Inflammatory macrophage treated with lipopolysaccharide for 4 hours (primary cell): ENCODE measurements at regions not wholly inside any gene's neighbourhood (a gene's known extent, or its start where the extent isn't known, plus 50 kb on each side); places are given as distances from the start of the nearest gene placed in this dataset.

ENCODE experiments used
- DNase-seq: peaks from one replicate; pipeline ENCODE4 v3.0.0-alpha.2; 2020

GRCh38 chr12:93256256-93256969 is 121.3 kb upstream of the NUDT4 start:
- no peak for DNase-seq

DNA sequence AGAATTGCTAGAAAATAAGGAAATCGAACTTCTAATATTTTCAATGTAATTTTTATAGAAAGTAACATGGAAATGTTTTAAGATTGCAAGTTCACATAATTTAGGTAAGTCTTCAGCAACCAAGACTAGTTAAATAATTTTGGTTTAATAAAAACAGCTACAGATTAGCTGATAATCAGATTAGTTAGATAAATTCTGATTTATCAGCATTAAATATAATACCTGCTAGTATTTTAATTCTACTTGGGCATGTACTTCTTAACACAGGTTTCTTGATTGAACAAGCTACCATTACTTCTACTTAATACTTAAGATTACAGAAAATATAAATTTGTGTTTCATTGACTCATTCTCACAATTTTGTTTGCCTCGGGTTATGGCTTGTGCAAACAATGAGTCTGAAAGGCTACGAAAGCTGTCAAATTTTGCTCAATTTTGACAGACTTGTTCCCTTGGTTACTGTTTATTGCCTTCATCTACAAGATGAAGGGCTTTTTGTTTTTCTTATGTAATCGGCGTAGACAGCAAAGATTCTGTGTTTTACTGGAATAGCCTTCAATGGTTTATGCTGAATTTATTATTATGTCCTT is 116.1 kb upstream of the NUDT4 start:
- DNase-seq = no peak

DNA sequence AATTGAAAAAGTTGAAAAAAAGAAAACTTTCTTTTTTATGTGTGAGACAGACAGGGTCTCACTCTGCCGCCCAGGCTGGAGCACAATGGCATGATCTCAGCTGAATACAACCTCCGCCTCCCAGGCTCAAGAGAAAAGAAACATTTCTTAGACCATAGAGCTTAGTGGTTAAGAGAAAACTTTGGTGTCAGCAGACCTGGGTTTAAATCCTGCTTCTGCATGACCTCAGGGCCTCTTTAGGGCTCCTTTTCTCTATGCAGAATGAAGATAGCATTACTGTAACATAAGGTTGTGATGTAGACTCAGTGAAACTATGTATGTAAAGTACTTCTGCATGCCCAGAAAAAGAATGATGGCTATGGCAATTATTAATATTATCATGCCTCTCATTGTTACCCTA is 104.7 kb upstream of the NUDT4 start:
- DNase-seq = no peak

- no peak for DNase-seq
Observed at GRCh38 chr12:93273834-93274564, 103.7 kb upstream of the NUDT4 start.

- no peak for DNase-seq
Observed at GRCh38 chr12:93274937-93275336, 102.8 kb upstream of the NUDT4 start.

DNA sequence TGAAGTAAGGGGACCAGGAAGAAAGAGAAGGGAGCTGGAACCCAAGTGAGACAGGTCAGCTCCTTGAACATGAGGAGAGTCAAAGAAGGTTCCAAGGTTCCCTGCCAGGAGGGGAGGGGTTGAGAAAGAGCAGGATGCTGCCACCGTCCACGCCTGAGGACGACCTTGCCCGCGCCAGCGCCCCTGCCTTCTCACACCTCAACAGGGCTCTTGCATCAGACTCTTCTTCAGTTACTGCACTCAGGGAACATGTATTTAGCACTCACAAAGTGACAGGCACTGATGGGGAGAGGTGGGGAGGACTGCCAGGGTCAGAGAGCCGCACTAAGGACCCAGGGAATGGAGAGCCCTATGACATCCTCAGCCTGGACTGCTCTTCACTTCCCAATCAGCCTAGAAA is 102.1 kb upstream of the NUDT4 start:
- DNase-seq = no peak

DNA sequence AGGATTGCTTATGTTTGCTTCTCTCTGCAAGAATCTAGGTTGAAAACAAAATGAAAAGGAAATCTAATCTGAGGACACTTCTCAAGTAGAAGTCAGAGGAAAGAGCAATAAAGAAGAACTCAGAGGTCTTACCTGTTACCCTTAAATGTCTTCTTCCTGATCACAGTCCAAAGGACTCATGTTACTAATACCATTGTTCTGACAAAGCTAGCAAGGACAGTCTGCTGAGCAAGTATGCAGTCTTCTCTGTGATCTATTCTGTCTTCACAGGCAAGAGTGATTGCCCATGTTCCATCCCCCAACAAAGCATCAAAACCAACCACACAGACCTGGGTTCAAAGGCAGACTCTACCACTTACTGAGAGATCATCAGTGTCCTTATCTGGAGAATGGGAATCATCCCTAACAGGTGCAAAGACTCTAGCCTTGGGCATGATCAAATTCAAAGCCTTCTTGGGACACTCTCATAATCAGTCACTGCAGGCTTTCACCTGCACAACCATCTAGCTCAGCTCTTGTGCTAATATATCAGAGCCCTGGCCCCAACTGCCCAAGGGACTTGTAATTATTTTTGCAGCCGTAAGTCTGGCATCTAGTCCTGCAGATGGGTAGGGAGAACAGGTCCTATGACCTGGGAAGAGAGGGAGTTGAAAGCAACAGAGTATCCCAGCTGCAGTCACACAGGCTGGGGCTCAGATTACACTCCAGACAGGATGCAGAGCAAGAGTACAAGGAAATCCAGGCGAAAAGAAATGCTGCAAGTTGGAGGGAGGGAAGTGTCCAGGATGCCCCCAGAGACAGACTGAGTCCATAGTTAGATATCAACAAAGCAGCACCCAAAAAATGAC is 97.9 kb upstream of the NUDT4 start:
- no peak for DNase-seq

DNA sequence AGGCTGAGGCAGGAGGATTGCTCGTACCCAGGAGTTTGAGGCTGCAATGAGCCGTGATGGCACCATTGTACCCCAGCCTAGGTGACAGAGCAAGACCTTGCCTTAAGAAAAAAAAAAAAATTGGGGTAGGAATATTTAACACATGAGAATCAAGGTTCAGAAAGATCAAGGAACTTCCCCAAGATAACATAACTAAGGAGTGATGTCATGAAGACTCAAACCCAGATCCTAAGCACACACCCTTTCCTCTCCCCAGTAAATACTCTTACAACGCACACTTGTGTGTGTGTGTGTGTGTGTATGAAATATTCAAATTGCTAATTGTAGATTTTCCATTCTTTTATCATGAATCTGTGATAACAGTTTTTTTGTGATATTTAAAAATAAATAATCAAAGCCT is 90.6 kb upstream of the NUDT4 start:
- DNase-seq = no peak

GRCh38 chr12:93288626-93289025 is 89.1 kb upstream of the NUDT4 start:
- DNase-seq = no peak

DNA sequence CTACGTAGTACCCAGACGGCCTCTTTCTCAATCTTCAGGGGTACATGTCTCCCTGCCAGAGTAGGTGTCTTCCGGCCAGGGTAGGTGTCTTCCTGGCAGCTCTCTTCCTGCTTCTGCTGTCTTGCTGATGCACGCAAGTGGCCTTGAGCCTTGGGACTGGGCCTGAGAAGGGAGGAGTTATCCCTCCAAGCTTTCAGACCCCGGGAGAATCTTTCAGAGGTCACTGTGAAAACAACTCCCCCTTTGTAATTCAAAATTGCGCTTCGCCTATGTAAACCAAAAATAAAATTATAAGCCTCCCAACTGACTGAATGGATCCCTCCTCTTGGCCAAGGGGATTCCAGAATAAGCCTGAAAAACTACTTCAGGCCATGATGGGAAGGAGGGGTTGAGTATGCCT is 87.3 kb upstream of the NUDT4 start:
- DNase-seq = no peak

DNA sequence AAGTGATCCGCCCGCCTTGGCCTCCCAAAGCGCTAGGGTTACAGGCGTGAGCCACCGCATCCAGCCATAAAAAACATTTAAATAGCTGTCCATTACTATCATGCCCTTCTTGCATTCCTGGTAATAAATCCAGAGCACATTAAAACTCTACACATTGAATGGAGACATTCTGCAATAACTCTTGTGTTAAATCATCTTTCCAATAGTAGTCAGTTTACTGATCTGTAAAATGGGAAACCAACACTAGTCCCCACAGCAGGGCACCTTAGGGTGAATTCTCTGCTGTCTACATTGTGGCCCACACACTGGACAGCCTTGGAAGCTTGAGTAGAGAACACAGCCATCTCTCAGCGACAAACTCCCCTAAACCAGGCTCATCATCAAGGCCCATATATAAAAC is 85.5 kb upstream of the NUDT4 start:
- no peak for DNase-seq

GRCh38 chr12:93292731-93293566 is 84.8 kb upstream of the NUDT4 start:
- no peak for DNase-seq

DNA sequence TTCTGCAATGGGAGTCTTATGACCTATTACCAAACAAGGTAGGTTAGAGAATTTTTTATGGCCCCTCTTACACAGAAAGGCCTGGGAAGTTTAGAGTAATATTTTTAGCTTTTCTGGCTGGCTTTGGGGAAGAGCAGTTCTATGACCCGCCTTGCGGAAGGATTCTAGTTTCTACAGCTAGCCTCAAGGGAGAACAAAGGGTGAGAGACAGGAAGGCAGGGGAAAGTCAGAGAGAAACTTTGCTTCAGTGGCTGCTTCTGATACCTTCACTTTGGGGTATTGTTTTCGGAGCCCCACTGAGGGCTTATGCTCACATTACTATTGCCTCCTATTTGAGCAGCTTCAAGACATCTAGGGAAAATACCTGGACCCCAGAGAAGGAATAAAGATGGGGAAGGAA is 80.7 kb upstream of the NUDT4 start:
- DNase-seq = no peak

- DNase-seq = no peak
Observed at GRCh38 chr12:93297536-93297935, 80.2 kb upstream of the NUDT4 start.

- no peak for DNase-seq
Observed at GRCh38 chr12:93299262-93299846, 78.4 kb upstream of the NUDT4 start.

GRCh38 chr12:93300611-93301021 is 77.1 kb upstream of the NUDT4 start:
- no peak for DNase-seq

- peak; percentile 19 for DNase-seq
Observed at GRCh38 chr12:93302331-93303229, 75.1 kb upstream of the NUDT4 start.

GRCh38 chr12:93306636-93307035 is 71.1 kb upstream of the NUDT4 start:
- DNase-seq = no peak

GRCh38 chr12:93308281-93308680 is 69.4 kb upstream of the NUDT4 start:
- no peak for DNase-seq

GRCh38 chr12:93311827-93312226 is 65.9 kb upstream of the NUDT4 start:
- no peak for DNase-seq

GRCh38 chr12:93314177-93314497 is 63.6 kb upstream of the NUDT4 start:
- DNase-seq = no peak
